ENCODE measurements at regions not wholly inside any gene's neighbourhood (a gene's known extent, or its start where the extent isn't known, plus 50 kb on each side); places are given as distances from the start of the nearest gene placed in this dataset.

GRCh38 chr2:22616031-22616430, 768.9 kb upstream of the KLHL29 start:
- DNase-seq (ENCODE audit: low spot score) (no peak), ATAC-seq (ENCODE audit: low FRiP score) (no peak)
- TF ChIP-seq, protein P1, sequence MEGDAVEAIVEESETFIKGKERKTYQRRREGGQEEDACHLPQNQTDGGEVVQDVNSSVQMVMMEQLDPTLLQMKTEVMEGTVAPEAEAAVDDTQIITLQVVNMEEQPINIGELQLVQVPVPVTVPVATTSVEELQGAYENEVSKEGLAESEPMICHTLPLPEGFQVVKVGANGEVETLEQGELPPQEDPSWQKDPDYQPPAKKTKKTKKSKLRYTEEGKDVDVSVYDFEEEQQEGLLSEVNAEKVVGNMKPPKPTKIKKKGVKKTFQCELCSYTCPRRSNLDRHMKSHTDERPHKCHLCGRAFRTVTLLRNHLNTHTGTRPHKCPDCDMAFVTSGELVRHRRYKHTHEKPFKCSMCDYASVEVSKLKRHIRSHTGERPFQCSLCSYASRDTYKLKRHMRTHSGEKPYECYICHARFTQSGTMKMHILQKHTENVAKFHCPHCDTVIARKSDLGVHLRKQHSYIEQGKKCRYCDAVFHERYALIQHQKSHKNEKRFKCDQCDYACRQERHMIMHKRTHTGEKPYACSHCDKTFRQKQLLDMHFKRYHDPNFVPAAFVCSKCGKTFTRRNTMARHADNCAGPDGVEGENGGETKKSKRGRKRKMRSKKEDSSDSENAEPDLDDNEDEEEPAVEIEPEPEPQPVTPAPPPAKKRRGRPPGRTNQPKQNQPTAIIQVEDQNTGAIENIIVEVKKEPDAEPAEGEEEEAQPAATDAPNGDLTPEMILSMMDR (IDR thresholded peaks at IDR 0.05), result no peak

DNA sequence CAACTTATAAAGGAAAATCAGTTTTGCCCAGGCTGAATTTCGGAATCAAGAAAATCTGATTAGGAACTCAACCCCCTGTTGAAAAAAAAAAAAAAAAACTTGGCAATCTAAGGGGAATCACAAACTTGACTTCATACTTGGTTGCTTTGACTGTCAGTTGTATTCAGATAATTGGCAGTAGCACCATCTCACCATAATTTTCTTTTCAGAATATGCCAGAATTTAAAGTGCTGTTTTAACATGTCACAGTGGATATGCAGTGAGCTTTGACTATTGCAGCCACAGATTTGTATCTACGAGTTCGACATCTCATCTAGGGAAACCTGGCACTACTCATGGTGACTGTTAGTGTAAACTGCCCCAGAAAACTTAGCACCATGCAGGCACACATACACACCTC, 761.4 kb upstream of the KLHL29 start:
- TF ChIP-seq, protein P1 (IDR thresholded peaks at IDR 0.05), result no peak
- no peak for ATAC-seq (ENCODE audit: low FRiP score)
- DNase-seq (ENCODE audit: low spot score), result no peak

GRCh38 chr2:22626621-22627020, 758.4 kb upstream of the KLHL29 start:
- TF ChIP-seq, protein P1 (IDR thresholded peaks at IDR 0.05), result no peak
- no peak for ATAC-seq (ENCODE audit: low FRiP score)
- no peak for DNase-seq (ENCODE audit: low spot score)

GRCh38 chr2:22628221-22628620, 756.8 kb upstream of the KLHL29 start:
- TF ChIP-seq, protein P1 (IDR thresholded peaks at IDR 0.05), result no peak

GRCh38 chr2:22628906-22629305, 756.1 kb upstream of the KLHL29 start:
- TF ChIP-seq, protein P1 (IDR thresholded peaks at IDR 0.05), result no peak
- ATAC-seq (ENCODE audit: low FRiP score), result no peak
- no peak for DNase-seq (ENCODE audit: low spot score)

More at GRCh38 chr2:22628221-22628620, 756.8 kb upstream of the KLHL29 start:
- no peak for DNase-seq (ENCODE audit: low spot score)
- ATAC-seq (ENCODE audit: low FRiP score), result no peak

GRCh38 chr2:22634167-22634566, 750.8 kb upstream of the KLHL29 start:
- ATAC-seq (ENCODE audit: low FRiP score), result no peak

GRCh38 chr2:22656426-22656825, 728.6 kb upstream of the KLHL29 start:
- TF ChIP-seq, protein P1 (IDR thresholded peaks at IDR 0.05), result no peak

More at GRCh38 chr2:22634167-22634566, 750.8 kb upstream of the KLHL29 start:
- TF ChIP-seq, protein P1 (IDR thresholded peaks at IDR 0.05), result no peak
- DNase-seq (ENCODE audit: low spot score), result no peak

More at GRCh38 chr2:22656426-22656825, 728.6 kb upstream of the KLHL29 start:
- ATAC-seq (ENCODE audit: low FRiP score) (no peak), DNase-seq (ENCODE audit: low spot score) (no peak)

Measured in omental fat pad (tissue), 3 donors.